ENCODE measurements at regions not wholly inside any gene's neighbourhood (a gene's known extent, or its start where the extent isn't known, plus 50 kb on each side); places are given as distances from the start of the nearest gene placed in this dataset.

GRCh38 chr10:113452146-113452845, 100.6 kb upstream of the HABP2 start:
- Mint-ChIP-seq H3K4me3 (no peak overlapping the region), H3K27ac (no peak overlapping the region), H3K27me3 (ENCODE audit: insufficient read depth, low read depth, poor library complexity) (no peaks in the 10 kb centered on the region), H3K9me3 (no peaks in the 10 kb centered on the region), H3K36me3 (ENCODE audit: low read depth) (no peaks in the 10 kb centered on the region), H3K4me1 (peaks cover 2% of the 10 kb centered on the region; the same call in 2 of the 3 replicates)
- Histone ChIP-seq H3K9me2 (ENCODE audit: insufficient read depth) (no peaks in the 10 kb centered on the region), H2AFZ (no peak overlapping the region), H3K27me3 (ENCODE audit: insufficient read depth) (no peaks in the 10 kb centered on the region), H3F3A (replicated peaks; ENCODE audit: low read depth) (no peaks in the 10 kb centered on the region), H3K4me1 (ENCODE audit: insufficient read depth) (no peaks in the 10 kb centered on the region), H3K79me2 (replicated peaks; ENCODE audit: insufficient read depth) (no peaks in the 10 kb centered on the region), H3K36me3 (ENCODE audit: insufficient read depth) (no peaks in the 10 kb centered on the region), H3K27ac (ENCODE audit: low read depth) (no peak overlapping the region), H4K20me1 (replicated peaks; ENCODE audit: insufficient read depth) (no peaks in the 10 kb centered on the region; the same call in 1 of the 2 replicates), H3K4me2 (no peak overlapping the region), H3K4me3 (no peak overlapping the region)
- no peak for DNase-seq (ENCODE audit: low spot score)
- no peak for ATAC-seq
- TF ChIP-seq POLR2AphosphoS5 (IDR thresholded peaks at IDR 0.05; ENCODE audit: low read depth) (no peak), ZNF114 (CRISPR knock-in tag; IDR thresholded peaks at IDR 0.05) (no peak), JUNB (IDR thresholded peaks at IDR 0.05; ENCODE audit: unreplicated experiment) (no peak), STAT1 (IDR thresholded peaks at IDR 0.05; ENCODE audit: unreplicated experiment) (no peak), EZH2phosphoT487 (IDR thresholded peaks at IDR 0.05; ENCODE audit: unreplicated experiment) (no peak), CREB1 (CRISPR knock-in tag; IDR thresholded peaks at IDR 0.05; ENCODE audit: low read depth) (no peak), ZNF462 (CRISPR knock-in tag; IDR thresholded peaks at IDR 0.05) (no peak), CTCF (conservative IDR thresholded peaks at IDR 0.05; ENCODE audit: low read depth in 2 of 2) (no peak)
